ENCODE measurements at regions not wholly inside any gene's neighbourhood (a gene's known extent, or its start where the extent isn't known, plus 50 kb on each side); places are given as distances from the start of the nearest gene placed in this dataset.

- no peak for DNase-seq (ENCODE audit: low read depth)
Measured at GRCh38 chr4:11264841-11265240, 163.9 kb downstream of the HS3ST1 start.

DNA sequence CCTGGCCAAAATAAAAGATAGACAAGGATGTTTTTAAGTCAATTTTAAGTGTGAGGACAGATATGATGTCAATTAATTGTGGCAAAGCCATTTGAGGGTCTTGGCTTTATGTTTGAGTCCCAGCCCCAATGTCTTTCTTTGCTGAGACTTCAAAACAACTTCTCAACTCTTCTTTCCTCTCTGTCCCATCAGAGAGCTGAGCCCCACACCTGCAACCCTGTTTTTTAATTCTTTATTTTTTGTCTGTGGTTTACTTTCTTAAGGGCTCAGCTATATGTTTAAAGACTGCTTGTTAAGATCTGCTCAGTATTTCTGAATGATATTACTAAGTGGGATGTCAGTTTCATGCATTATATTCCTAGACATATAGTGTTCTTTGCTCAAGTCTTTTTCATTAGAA, 164.3 kb downstream of the HS3ST1 start:
- no peak for DNase-seq (ENCODE audit: low read depth)

GRCh38 chr4:11263208-11263607, 165.5 kb downstream of the HS3ST1 start:
- no peak for DNase-seq (ENCODE audit: low read depth)

- DNase-seq (ENCODE audit: low read depth) = no peak
Measured at GRCh38 chr4:11261066-11261850, 167.4 kb downstream of the HS3ST1 start.

GRCh38 chr4:11259837-11260236, 168.9 kb downstream of the HS3ST1 start:
- DNase-seq (ENCODE audit: low read depth) = no peak

- DNase-seq (ENCODE audit: low read depth) = no peak
Measured at GRCh38 chr4:11252149-11252548, 176.5 kb downstream of the HS3ST1 start.

DNA sequence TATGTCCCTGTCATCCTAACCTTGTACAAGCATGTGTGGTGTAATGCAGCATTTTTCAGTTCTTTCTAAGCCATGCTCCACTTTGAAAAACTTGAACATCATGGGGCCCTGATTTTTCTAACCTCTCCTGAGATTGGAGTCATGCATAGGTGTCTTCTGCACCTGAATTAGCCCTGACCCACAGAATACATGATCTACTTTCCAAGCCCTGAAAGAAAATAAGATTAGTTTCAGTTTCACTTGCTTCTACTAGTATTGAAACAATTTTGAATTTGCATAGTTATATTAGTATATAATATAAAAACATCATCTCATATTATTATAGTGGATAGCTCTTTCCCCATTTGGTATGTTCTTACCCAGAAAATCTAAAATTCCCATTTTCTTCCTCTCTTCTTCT, 178.2 kb downstream of the HS3ST1 start:
- no peak for DNase-seq (ENCODE audit: low read depth)

GRCh38 chr4:11232015-11232414, 196.7 kb downstream of the HS3ST1 start:
- no peak for DNase-seq (ENCODE audit: low read depth)

- no peak for DNase-seq (ENCODE audit: low read depth)
Measured at GRCh38 chr4:11230866-11231265, 197.8 kb downstream of the HS3ST1 start.

- DNase-seq (ENCODE audit: low read depth) = no peak
Measured at GRCh38 chr4:11228530-11228929, 200.2 kb downstream of the HS3ST1 start.

DNA sequence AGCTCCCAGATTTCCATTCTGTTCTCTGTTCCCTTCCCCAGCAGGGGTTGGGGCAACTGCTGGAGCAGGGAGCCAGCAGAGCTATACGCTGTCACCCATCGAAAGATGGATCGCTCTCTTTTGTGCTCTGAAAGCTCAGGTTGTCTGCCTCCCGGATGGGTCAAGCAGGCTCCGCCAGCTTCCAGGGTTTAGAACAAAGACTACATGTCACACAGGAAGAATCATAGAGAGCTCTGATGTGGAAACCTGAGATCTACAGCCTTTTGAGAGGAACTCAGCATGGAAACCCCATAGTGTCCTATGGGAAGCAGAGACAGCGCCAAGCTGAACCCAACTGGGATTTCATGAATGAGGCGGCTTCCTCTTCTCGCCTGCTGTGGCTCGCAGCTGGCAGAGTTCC, 205.4 kb downstream of the HS3ST1 start:
- peak; percentile 3 for DNase-seq (ENCODE audit: low read depth)

- no peak for DNase-seq (ENCODE audit: low read depth)
Measured at GRCh38 chr4:11218692-11219091, 210.0 kb downstream of the HS3ST1 start.

GRCh38 chr4:11216520-11216919, 212.2 kb downstream of the HS3ST1 start:
- no peak for DNase-seq (ENCODE audit: low read depth)

GRCh38 chr4:11214281-11214680, 214.4 kb downstream of the HS3ST1 start:
- no peak for DNase-seq (ENCODE audit: low read depth)

DNA sequence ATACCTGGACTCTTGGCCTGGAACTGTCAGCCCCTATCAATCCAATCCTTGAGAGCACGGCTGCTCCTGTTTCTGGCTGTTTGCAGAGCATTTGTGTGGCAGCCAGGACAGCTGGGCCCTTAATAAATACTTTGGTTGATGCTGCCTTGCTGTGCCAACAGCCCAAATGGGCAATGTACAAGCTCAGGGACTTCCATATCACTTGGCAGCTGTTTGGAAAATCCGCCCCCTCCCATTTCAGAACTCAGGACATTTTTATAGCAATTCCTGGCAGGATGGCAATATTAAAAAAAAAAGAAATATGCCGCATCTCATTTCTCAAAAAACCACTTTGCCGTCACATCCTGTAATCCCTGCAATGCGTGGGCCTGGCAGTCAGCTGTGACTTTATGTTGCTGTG, 218.9 kb downstream of the HS3ST1 start:
- no peak for DNase-seq (ENCODE audit: low read depth)

DNA sequence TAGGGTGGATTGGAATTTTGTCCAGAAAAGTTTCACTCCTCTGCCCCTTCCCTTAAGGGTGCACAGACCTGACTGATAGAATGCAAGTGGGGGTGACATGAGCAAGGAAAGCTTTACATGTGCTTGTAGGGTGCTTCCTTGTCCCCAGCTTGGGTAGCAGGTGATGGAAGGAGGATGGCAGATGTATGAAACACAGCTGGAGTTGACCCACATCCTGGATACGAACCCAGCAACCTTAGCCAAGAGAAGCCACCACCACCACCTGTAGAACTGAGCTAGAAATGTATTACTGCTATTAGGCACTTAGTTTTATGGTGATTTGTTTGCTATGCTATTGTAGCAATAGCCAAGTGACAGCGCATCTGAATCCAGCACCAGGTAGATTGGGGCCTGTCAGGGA, 227.4 kb downstream of the HS3ST1 start:
- DNase-seq (ENCODE audit: low read depth) = no peak

DNA sequence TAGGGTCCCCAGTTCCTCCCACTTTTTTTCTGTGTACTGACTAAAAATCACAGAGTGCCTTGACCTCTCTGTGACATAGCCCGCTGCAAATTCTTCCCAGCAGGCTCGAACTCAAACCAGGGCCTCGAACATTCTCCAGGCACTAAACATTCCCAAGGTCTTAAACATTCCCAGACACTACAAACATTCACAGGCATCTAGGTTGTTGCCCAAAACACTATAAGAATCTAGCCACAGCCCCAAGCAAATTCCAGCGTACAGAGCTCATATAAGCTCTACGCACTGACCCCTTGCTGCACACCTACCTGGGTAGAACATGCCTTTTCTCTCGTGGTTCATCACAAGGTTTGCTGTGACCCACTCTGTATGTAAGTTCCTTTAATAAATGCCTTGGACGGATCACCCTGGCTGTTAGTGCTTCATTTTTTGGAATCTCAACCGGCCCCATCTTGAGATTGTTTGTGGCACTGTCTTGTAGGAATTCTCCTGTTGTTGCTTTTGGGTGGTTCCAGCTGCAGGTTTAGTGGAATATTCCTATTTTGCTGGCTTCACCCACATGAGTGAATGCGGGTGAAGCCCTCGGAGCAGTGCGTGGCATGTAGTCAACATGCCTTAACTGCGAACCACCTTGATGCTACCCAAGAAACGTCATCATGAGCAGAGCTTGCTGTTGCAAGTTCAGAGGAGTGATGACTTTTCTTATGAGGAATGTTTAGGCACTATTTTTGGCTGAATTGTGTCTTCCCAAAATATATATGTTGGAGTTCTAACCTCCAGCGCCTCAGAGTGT, 230.0 kb downstream of the HS3ST1 start:
- no peak for DNase-seq (ENCODE audit: low read depth)

- DNase-seq (ENCODE audit: low read depth) = no peak
Measured at GRCh38 chr4:11197631-11198341, 230.9 kb downstream of the HS3ST1 start.

DNA sequence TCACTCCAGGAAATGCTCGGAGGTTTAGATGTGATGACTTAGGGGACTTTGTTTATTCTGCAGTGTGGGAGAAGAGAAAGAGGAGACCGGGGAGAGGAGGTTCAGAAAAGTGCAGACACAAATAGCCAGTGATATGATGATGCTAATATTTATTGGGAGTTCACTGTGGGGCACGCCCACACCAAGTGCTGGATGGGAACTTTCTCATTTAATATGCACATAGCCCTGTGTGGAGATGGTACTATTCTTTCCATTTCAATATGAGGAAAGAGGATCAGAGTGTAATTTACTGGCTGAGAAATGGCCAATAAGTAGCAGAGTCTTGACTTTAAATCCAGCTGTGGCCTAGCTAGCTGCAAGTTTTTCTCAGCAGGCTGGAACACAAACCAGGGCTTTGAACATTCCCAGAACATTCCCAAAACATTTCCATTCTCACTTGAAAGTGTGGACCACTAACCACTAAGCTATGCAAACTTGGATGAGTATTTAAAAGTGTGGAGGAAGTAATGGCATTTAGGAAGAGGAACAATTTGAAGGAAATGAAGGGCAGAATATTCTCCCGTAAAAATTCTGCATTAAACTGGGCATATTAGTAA, 231.7 kb downstream of the HS3ST1 start:
- DNase-seq (ENCODE audit: low read depth) = no peak

- DNase-seq (ENCODE audit: low read depth) = no peak
Measured at GRCh38 chr4:11194431-11194830, 234.3 kb downstream of the HS3ST1 start.

GRCh38 chr4:11189756-11190155, 238.9 kb downstream of the HS3ST1 start:
- DNase-seq (ENCODE audit: low read depth) = no peak

DNA sequence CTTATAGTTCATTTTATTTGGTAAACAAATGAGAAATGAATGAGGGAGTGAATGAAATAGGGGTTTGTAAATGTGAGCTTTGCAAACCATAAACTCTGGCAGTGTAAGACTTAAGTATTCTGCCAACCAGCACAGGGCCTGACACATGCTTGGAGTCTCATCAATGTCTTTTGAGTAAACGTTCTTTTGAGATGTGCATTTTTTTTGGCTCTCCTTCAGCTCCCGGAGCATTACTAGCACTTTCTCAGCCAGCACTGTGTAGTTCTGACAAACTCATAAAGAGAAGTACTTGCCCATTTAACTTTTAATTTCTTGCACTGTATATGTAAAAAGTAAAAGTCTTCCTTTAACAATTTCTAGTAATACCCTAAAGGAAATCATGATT, 245.3 kb downstream of the HS3ST1 start:
- peak; percentile 49 for DNase-seq (ENCODE audit: low read depth)

All from stromal cell of bone marrow (primary cell).